ENCODE measurements at regions not wholly inside any gene's neighbourhood (a gene's known extent, or its start where the extent isn't known, plus 50 kb on each side); places are given as distances from the start of the nearest gene placed in this dataset.

- TF ChIP-seq POLR2A (IDR thresholded peaks at IDR 0.05; ENCODE audit: low read depth, low read length) (no peak), POLR2AphosphoS5 (IDR thresholded peaks at IDR 0.05; ENCODE audit: low read depth, low read length) (no peak)
Observed at GRCh38 chr6:81552644-81553043, 199.8 kb downstream of the TENT5A start.
